CD8-positive, alpha-beta memory T cell (primary cell): ENCODE measurements at regions not wholly inside any gene's neighbourhood (a gene's known extent, or its start where the extent isn't known, plus 50 kb on each side); places are given as distances from the start of the nearest gene placed in this dataset.

Source experiments
- CTCF ChIA-PET: fragments of 350-600 bp; sonication (Branson Sonifier 250); formaldehyde crosslinking; loops from one replicate; lab custom pipeline; 2021; ENCODE audit warnings: antibody characterized with exemption; lab: Charles Lee
- POLR2A ChIA-PET: fragments of 350-600 bp; sonication (Branson Sonifier 250); formaldehyde crosslinking; loops from one replicate; lab custom pipeline; 2021; ENCODE audit warnings: antibody characterized with exemption; lab: Charles Lee
- DNase-seq, 5 donors: peaks; one replicate each; pipeline versions ENCODE4 v3.0.0 to v3.0.0-alpha.2; 2020 to 2022; ENCODE audit warnings: mixed read lengths in 1 of 5
- H3K27ac ChIP-seq: one replicate; pipeline ENCODE4 v1.7.0; 2013; ENCODE audit warnings: low read depth, mild to moderate bottlenecking, low read length, moderate library complexity
- H3K27me3 ChIP-seq: 2 replicates; pipeline ENCODE4 v1.7.0; 2013; ENCODE audit warnings: low read length, mild to moderate bottlenecking; ENCODE audit not compliant: insufficient read depth, poor library complexity, severe bottlenecking
- H3K36me3 ChIP-seq: 2 replicates; pipeline ENCODE4 v1.7.0; 2013; ENCODE audit warnings: mild to moderate bottlenecking, low read length, moderate library complexity; ENCODE audit not compliant: insufficient read depth
- H3K4me1 ChIP-seq: 2 replicates; pipeline ENCODE4 v1.7.0; 2013; ENCODE audit warnings: mild to moderate bottlenecking, low read length, moderate library complexity; ENCODE audit not compliant: insufficient read depth
- H3K4me3 ChIP-seq: 2 replicates; pipeline ENCODE4 v1.7.0; 2013; ENCODE audit warnings: mild to moderate bottlenecking, low read length
- H3K9me3 ChIP-seq: 2 replicates; pipeline ENCODE4 v1.7.0; 2013; ENCODE audit warnings: mild to moderate bottlenecking, low read length
- H3K27ac Mint-ChIP-seq, 8 donors: one replicate each; pipeline ENCODE4 v1.8.0; 2020 to 2021; ENCODE audit warnings: mixed read lengths in 8 of 8, mild to moderate bottlenecking in 6 of 8, inconsistent platforms in 3 of 8, moderate library complexity in 3 of 8
- H3K27me3 Mint-ChIP-seq, 2 donors: one replicate each; pipeline ENCODE4 v1.8.0; 2020 to 2021; ENCODE audit warnings: mixed read lengths in 2 of 2, mild to moderate bottlenecking in 1 of 2, moderate library complexity in 1 of 2
- H3K36me3 Mint-ChIP-seq, 3 donors: one replicate each; pipeline ENCODE4 v1.8.0; 2020 to 2021; ENCODE audit warnings: mixed read lengths in 3 of 3, inconsistent platforms in 1 of 3, mild to moderate bottlenecking in 1 of 3
- H3K4me1 Mint-ChIP-seq, 3 donors: one replicate each; pipeline ENCODE4 v1.8.0; 2020 to 2021; ENCODE audit warnings: mixed read lengths in 3 of 3, inconsistent platforms in 1 of 3, mild to moderate bottlenecking in 1 of 3
- H3K4me3 Mint-ChIP-seq, 7 donors: one replicate each; pipeline ENCODE4 v1.8.0; 2020 to 2021; ENCODE audit warnings: mixed read lengths in 7 of 7, mild to moderate bottlenecking in 6 of 7, moderate library complexity in 4 of 7, inconsistent platforms in 2 of 7
- H3K9me3 Mint-ChIP-seq, 5 donors: one replicate each; pipeline ENCODE4 v1.8.0; 2020 to 2022; ENCODE audit warnings: mixed read lengths in 5 of 5, mild to moderate bottlenecking in 3 of 5, moderate library complexity in 2 of 5, inconsistent platforms in 1 of 5

DNA sequence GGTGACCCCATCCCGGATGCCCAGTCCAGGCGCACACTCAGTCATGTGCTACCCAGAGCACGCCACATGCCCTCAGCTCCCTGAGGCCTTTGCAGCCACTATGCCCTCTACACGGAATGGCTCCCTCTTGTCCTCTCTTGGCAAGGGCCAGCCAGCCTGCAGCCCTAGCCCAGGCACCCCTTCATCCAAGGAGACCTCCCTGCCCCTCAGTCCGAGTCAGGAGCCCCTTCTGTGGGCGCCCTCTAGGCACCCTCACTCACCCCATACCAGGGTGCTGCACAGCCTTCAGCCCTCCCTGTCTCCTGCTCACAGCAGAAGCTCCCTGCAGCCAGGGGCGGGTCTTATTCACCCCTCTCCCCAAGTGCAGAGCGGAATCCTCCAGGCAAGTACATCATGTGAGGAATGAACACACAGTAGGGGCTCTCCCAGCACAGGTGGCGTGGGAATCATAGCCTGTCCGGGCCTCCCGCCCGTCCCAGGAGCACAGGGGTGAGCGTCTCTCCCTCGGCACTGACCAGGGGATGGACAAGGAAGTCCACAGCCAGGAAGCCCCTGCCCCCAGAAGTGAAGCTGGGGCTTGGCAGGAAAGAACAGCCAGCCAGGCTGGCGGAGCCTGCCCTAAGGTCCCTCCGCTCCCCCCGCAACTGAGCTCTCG lies 186.9 kb downstream of the RBFOX3 start:
- peak overlapping the region in 1 of 8 donors; percentile 33 for H3K27ac Mint-ChIP-seq
- H3K36me3 Mint-ChIP-seq = no peaks in the 10 kb centered on the region
- no peaks in the 10 kb centered on the region for H3K9me3 ChIP-seq
- DNase-seq = no peak
- ChIA-PET CTCF (no interaction called here), POLR2A (no interaction called here)
- no peaks in the 10 kb centered on the region for H3K9me3 Mint-ChIP-seq
- H3K4me1 ChIP-seq = no peaks in the 10 kb centered on the region
- H3K4me1 Mint-ChIP-seq = no peaks in the 10 kb centered on the region
- H3K27me3 ChIP-seq = no peaks in the 10 kb centered on the region
- H3K27me3 Mint-ChIP-seq = peaks cover 2 to 24% of the 10 kb centered on the region in 2 donors
- no peaks in the 10 kb centered on the region for H3K36me3 ChIP-seq
- H3K27ac ChIP-seq = no peak overlapping the region
- H3K4me3 Mint-ChIP-seq = no peak overlapping the region
- H3K4me3 ChIP-seq = no peak overlapping the region

DNA sequence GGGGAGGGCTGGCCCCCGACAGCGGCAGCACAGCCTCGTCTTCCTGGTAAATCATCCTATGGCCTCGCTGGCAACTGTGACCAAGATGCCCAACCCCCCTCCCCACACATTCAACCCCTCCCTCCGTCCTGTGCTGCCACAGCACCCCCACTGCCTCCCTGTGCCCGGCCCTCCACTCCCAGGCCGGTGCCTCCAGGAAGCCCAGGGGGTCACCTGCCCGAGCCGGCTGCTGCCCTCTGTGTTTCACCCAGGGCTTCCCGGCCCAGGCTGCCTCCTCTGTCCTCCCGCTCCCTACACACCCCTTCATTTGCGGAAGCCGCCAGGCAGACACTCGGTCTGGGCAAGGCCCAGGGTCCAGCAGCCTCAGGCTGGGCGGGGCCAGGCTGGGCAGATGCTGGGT lies 188.6 kb downstream of the RBFOX3 start:
- DNase-seq = no peak
- H3K27ac ChIP-seq = no peak overlapping the region
- Mint-ChIP-seq H3K36me3 (no peaks in the 10 kb centered on the region), H3K4me3 (no peak overlapping the region), H3K27me3 (peaks cover 6 to 33% of the 10 kb centered on the region in 2 donors), H3K4me1 (no peaks in the 10 kb centered on the region), H3K27ac (no peak overlapping the region), H3K9me3 (no peaks in the 10 kb centered on the region)
- POLR2A ChIA-PET = no interaction called here
- no peaks in the 10 kb centered on the region for H3K27me3 ChIP-seq
- no peaks in the 10 kb centered on the region for H3K4me1 ChIP-seq
- no peak overlapping the region for H3K4me3 ChIP-seq
- CTCF ChIA-PET = no interaction called here
- H3K9me3 ChIP-seq = no peaks in the 10 kb centered on the region
- no peaks in the 10 kb centered on the region for H3K36me3 ChIP-seq

DNA sequence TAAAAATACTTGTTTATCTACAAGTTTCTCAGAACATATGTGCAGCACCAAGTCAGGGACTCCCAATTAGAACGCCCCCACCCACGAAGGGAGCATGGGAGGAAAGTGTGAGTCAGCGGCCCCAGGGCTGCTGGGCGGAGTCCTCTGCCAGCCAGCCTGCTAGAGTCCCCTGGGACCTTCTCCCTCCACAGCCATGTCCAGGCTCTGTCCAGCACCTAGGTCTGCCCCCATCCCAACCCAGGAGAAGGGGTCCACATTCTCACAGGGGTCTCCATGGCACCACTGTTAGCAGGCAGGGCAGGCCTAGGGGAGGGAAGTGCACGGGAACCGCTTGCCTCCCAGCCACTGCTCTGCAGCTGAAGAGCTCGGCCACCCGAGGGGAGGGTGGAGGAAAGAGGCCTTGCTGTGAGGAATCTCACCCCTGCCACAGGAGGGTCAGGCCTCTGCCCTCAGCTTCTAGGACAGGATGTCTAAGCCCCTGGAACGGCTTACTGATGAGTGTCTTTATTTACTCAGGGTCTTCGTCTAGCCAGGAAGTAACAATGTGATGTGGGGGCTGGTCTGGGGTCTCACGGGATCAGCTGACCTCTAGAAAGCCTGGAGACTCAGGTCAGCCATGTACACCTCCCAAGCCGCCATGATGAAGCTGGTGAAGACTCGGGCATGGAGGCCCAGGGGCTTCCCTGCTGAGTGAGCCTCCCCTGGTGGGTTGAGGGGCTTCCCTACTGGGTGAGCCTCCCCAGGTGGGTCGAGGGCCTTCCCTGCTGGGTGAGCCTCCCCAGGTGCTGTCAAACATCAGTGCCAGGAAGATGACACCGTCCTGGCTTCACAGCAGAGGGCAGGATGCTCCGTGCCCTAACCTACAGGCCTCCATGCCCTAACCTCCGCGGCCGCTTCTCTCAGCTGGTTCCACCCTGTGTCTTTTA lies 190.3 kb downstream of the RBFOX3 start:
- Mint-ChIP-seq H3K27ac (no peak overlapping the region), H3K4me1 (no peaks in the 10 kb centered on the region), H3K9me3 (no peaks in the 10 kb centered on the region), H3K4me3 (no peak overlapping the region), H3K27me3 (peaks cover 7 to 33% of the 10 kb centered on the region in 2 donors), H3K36me3 (no peaks in the 10 kb centered on the region)
- Histone ChIP-seq H3K9me3 (no peaks in the 10 kb centered on the region), H3K36me3 (no peaks in the 10 kb centered on the region), H3K27ac (no peak overlapping the region), H3K27me3 (no peaks in the 10 kb centered on the region), H3K4me1 (no peaks in the 10 kb centered on the region), H3K4me3 (no peak overlapping the region)
- ChIA-PET CTCF (no interaction called here), POLR2A (no interaction called here)
- no peak for DNase-seq

DNA sequence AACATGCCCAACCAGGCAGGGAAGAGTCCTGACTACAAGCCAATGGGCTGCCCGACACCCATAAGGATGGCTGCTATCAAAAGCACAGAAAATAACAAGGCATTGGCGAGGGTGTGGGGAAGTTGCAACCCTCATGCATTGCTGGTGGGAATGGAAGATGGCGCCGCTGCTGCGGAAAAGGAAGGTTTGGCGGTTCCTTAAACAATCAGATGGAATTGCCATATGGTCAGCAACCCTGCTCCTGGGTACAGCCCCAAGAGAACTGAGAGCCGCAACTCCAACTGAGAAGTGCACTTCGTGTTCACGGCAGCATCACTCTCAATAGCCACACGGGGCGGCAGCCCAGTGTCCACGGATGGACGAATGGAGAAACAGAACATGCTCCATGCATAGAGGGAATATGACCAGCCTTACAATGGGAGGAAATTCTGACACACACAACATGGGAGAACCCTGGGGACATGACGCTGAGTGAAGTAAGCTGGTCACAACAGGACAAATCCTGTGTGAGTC lies 193.3 kb downstream of the RBFOX3 start:
- Mint-ChIP-seq H3K9me3 (no peaks in the 10 kb centered on the region), H3K4me3 (no peak overlapping the region), H3K4me1 (no peaks in the 10 kb centered on the region), H3K36me3 (no peaks in the 10 kb centered on the region), H3K27me3 (peaks cover 8 to 27% of the 10 kb centered on the region in 2 donors), H3K27ac (no peak overlapping the region)
- Histone ChIP-seq H3K9me3 (no peaks in the 10 kb centered on the region), H3K4me1 (no peaks in the 10 kb centered on the region), H3K27me3 (no peaks in the 10 kb centered on the region), H3K27ac (no peak overlapping the region), H3K36me3 (no peaks in the 10 kb centered on the region), H3K4me3 (no peak overlapping the region)
- ChIA-PET CTCF (interaction anchor here (1.2 kb wide), 1 partner anchor 17 kb away, joined by 3 read pairs; no protein-coding TSS in a partner anchor), POLR2A (no interaction called here)
- no peak for DNase-seq

DNA sequence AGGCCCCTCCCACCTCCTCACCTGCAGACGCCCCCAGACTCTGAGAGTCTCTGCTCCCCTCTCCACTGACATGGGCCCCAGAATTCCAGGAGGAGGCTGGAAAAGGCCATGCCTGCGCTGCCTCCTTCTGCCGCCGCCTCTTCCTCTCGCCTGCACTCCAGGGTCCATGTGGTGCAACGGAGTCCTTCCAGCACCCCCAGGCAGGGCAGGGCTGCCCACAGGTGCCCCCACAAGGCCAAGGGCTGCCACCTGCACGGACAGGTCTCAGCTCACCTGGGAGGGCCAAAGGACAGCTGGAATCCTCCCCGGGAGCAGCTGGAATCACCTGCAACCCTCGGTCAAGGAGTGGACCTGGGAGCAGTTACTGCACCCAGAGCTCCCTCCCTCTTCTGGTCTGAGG lies 194.9 kb downstream of the RBFOX3 start:
- no peak overlapping the region for H3K27ac Mint-ChIP-seq
- no peak for DNase-seq
- H3K36me3 ChIP-seq = no peaks in the 10 kb centered on the region
- no peak overlapping the region for H3K4me3 ChIP-seq
- no peak overlapping the region for H3K27ac ChIP-seq
- no peaks in the 10 kb centered on the region for H3K4me1 Mint-ChIP-seq
- H3K36me3 Mint-ChIP-seq = no peaks in the 10 kb centered on the region
- H3K27me3 ChIP-seq = no peaks in the 10 kb centered on the region
- CTCF ChIA-PET = interaction anchor here (1.1 kb wide), 1 partner anchor 23 kb away, joined by 3 read pairs; no protein-coding TSS in a partner anchor
- no peak overlapping the region for H3K4me3 Mint-ChIP-seq
- peaks cover 8 to 27% of the 10 kb centered on the region in 2 donors for H3K27me3 Mint-ChIP-seq
- H3K4me1 ChIP-seq = no peaks in the 10 kb centered on the region
- H3K9me3 Mint-ChIP-seq = no peaks in the 10 kb centered on the region
- no peaks in the 10 kb centered on the region for H3K9me3 ChIP-seq
- POLR2A ChIA-PET = no interaction called here

DNA sequence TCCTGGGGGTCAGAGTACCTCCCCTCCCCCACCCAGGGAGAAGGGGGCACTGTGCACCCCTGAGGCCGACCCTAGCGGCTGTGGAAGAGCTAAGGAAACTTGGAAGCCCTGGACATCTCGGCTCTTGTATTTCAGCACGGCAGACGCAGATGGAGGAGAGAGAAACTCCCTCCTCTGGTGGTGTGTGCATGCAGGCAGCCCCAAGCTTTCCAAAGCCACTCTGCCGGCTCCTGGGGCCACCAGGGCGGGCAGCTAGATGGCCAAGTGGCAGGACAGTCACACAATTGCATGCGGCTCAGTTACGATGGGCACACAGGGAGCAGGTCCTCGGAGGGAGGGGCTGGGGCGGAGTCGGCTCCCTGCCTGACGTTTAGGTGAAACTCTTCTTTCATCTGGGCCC lies 195.5 kb downstream of the RBFOX3 start:
- no peaks in the 10 kb centered on the region for H3K36me3 Mint-ChIP-seq
- CTCF ChIA-PET = no interaction called here

DNA sequence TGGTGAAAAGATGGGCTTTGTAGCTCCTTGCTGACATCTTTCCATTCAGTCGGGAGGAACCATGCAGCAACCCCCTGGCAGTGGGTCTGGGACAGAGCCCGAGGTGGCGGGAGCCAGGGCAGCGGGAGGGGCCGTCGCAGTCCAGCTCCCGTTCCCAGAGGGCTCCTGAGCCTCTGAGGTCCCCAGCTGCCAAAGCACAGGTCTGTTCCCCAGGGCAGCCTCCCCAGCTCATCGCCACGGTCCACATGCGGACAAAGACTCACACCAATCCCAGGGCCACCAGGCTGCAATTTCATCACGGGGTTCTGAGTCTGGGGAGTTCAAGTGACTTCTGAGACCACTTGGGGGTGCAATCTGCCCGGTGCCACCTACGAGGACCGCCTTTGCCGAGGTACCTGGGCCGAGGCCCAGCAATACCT lies 196.0 kb downstream of the RBFOX3 start:
- Histone ChIP-seq H3K36me3 (no peaks in the 10 kb centered on the region), H3K4me3 (no peak overlapping the region), H3K9me3 (no peaks in the 10 kb centered on the region), H3K27ac (no peak overlapping the region), H3K4me1 (no peaks in the 10 kb centered on the region), H3K27me3 (no peaks in the 10 kb centered on the region)
- no peak overlapping the region for H3K27ac Mint-ChIP-seq
- H3K4me3 Mint-ChIP-seq = no peak overlapping the region
- H3K36me3 Mint-ChIP-seq = no peaks in the 10 kb centered on the region
- peaks cover 10 to 27% of the 10 kb centered on the region in 2 donors for H3K27me3 Mint-ChIP-seq
- no peak for DNase-seq
- ChIA-PET POLR2A (no interaction called here), CTCF (no interaction called here)
- no peaks in the 10 kb centered on the region for H3K9me3 Mint-ChIP-seq
- no peaks in the 10 kb centered on the region for H3K4me1 Mint-ChIP-seq

More for the DNA sequence above, 195.5 kb downstream of the RBFOX3 start:
- no peak overlapping the region for H3K27ac ChIP-seq
- POLR2A ChIA-PET = no interaction called here
- no peaks in the 10 kb centered on the region for H3K9me3 Mint-ChIP-seq
- H3K27ac Mint-ChIP-seq = no peak overlapping the region
- H3K4me3 ChIP-seq = no peak overlapping the region
- H3K4me3 Mint-ChIP-seq = no peak overlapping the region
- H3K4me1 ChIP-seq = no peaks in the 10 kb centered on the region
- H3K27me3 Mint-ChIP-seq = peaks cover 8 to 27% of the 10 kb centered on the region in 2 donors
- no peaks in the 10 kb centered on the region for H3K9me3 ChIP-seq
- no peak for DNase-seq
- no peaks in the 10 kb centered on the region for H3K36me3 ChIP-seq
- H3K27me3 ChIP-seq = no peaks in the 10 kb centered on the region
- no peaks in the 10 kb centered on the region for H3K4me1 Mint-ChIP-seq
